SK-N-SH (cell line): ENCODE measurements at regions not wholly inside any gene's neighbourhood (a gene's known extent, or its start where the extent isn't known, plus 50 kb on each side); places are given as distances from the start of the nearest gene placed in this dataset.
"Not testable (repeated sequence)": the region's sequence is repeated elsewhere in the genome, so short reads cannot be mapped to it uniquely, and the experiment has no call there.

ENCODE experiments used
- CTCF ChIA-PET: fragments of 300-600, 350-600 bp; formaldehyde crosslinking; extraction: SDS; loops from one replicate; lab custom pipeline; 2021; lab: Yijun Ruan, JAX
- POLR2A ChIA-PET: fragments of 350-600 bp; sonication (Branson Sonifier 250); formaldehyde crosslinking; extraction: SDS; loops from one replicate; lab custom pipeline; 2020; ENCODE audit warnings: antibody characterized with exemption, inconsistent platforms; lab: Yijun Ruan, JAX
- DNase-seq: peaks from one replicate; pipeline ENCODE4 v3.0.0; 2012
- H2AFZ ChIP-seq: fragments of 200-600 bp; sonication (generic); 2 replicates; pipeline ENCODE4 v1.8.1; 2016; ENCODE audit warnings: antibody characterized with exemption, mild to moderate bottlenecking, low read depth
- H3F3A ChIP-seq: fragments of 200-600 bp; sonication (generic); replicated peaks from 2 replicates; pipeline ENCODE3; 2016; ENCODE audit warnings: antibody characterized with exemption, mild to moderate bottlenecking; ENCODE audit not compliant: insufficient read depth
- H3K27ac ChIP-seq, 2 experiments: fragments of 200-500 bp in 1 of 2; fragments of 200-600 bp in 1 of 2; sonication (Bioruptor generic) in 1 of 2; sonication (generic), shearing (Covaris generic) in 1 of 2; 2 replicates each; pipeline versions ENCODE4 v1.5.1 to v1.6.1; 2014 to 2016; ENCODE audit warnings: low read depth in 2 of 2, inconsistent platforms in 1 of 2, low read length in 1 of 2, mild to moderate bottlenecking in 1 of 2, mixed read lengths in 1 of 2
- H3K27me3 ChIP-seq: fragments of 200-600 bp; sonication (generic), shearing (Covaris generic); 2 replicates; pipeline ENCODE4 v1.6.1; 2016; ENCODE audit warnings: mixed run types; ENCODE audit not compliant: insufficient read depth
- H3K36me3 ChIP-seq, 2 experiments: fragments of 200-500 bp in 1 of 2; fragments of 200-600 bp in 1 of 2; sonication (Bioruptor generic) in 1 of 2; sonication (generic) in 1 of 2; replicated peaks in 1 of 2; 2 replicates each; pipeline versions ENCODE3 to v1.5.1; 2014 to 2016; ENCODE audit warnings: low read length in 1 of 2, mild to moderate bottlenecking in 1 of 2; ENCODE audit not compliant: insufficient read depth in 2 of 2, control insufficient read depth in 1 of 2
- H3K4me1 ChIP-seq, 2 experiments: fragments of 200-500 bp in 1 of 2; fragments of 200-600 bp in 1 of 2; sonication (Bioruptor generic) in 1 of 2; sonication (generic), shearing (Covaris generic) in 1 of 2; 2 replicates each; pipeline versions ENCODE4 v1.5.1 to v1.6.1; 2014 to 2016; ENCODE audit warnings: low read depth in 1 of 2, low read length in 1 of 2, mixed run types in 1 of 2; ENCODE audit not compliant: insufficient read depth in 2 of 2, control insufficient read depth in 1 of 2
- H3K4me2 ChIP-seq: fragments of 200-600 bp; sonication (generic), shearing (Covaris generic); 2 replicates; pipeline ENCODE4 v1.6.1; 2017; ENCODE audit warnings: mixed run types
- H3K4me3 ChIP-seq, 2 experiments: fragments of 200-500 bp in 1 of 2; fragments of 200-600 bp in 1 of 2; sonication (Bioruptor generic) in 1 of 2; sonication (generic), shearing (Covaris generic) in 1 of 2; 2 replicates each; pipeline versions ENCODE4 v1.5.1 to v1.8.1; 2014 to 2016; ENCODE audit warnings: low read depth in 2 of 2, inconsistent platforms in 1 of 2, low read length in 1 of 2, mild to moderate bottlenecking in 1 of 2, mixed read lengths in 1 of 2, moderate library complexity in 1 of 2
- H3K79me2 ChIP-seq: fragments of 200-600 bp; sonication (generic); 2 replicates; pipeline ENCODE4 v1.8.1; 2017; ENCODE audit warnings: mild to moderate bottlenecking; ENCODE audit not compliant: insufficient read depth
- H3K9ac ChIP-seq: fragments of 200-600 bp; sonication (generic); 2 replicates; pipeline ENCODE4 v1.6.1; 2017; ENCODE audit warnings: mixed run types
- H3K9me2 ChIP-seq: fragments of 200-600 bp; sonication (generic); 2 replicates; pipeline ENCODE4 v1.6.1; 2017; ENCODE audit warnings: mixed run types
- H3K9me3 ChIP-seq: fragments of 200-600 bp; sonication (generic); 2 replicates; pipeline ENCODE4 v1.6.1; 2017; ENCODE audit warnings: mixed run types, mild to moderate bottlenecking, moderate library complexity
- H4K20me1 ChIP-seq: fragments of 200-600 bp; sonication (generic); 2 replicates; pipeline ENCODE4 v1.6.1; 2017; ENCODE audit warnings: mild to moderate bottlenecking, mixed run types; ENCODE audit not compliant: insufficient read depth
- FOXM1 ChIP-seq: IDR thresholded peaks from 2 replicates; pipeline ENCODE4 v1.4.0; 2012; ENCODE audit warnings: low read depth, mild to moderate bottlenecking
- GATA2 ChIP-seq: sonication (generic); formaldehyde crosslinking; IDR thresholded peaks from 2 replicates; pipeline ENCODE4 v1.5.0; 2020; ENCODE audit warnings: mild to moderate bottlenecking, missing genetic modification reagents
- USF1 ChIP-seq: IDR thresholded peaks from 2 replicates; pipeline ENCODE4 v1.4.0; 2012; ENCODE audit warnings: low read depth, borderline replicate concordance
- WGBS: methylation state at CpG from one replicate; pipeline ENCODE4 v1.1.6; 2017; ENCODE audit warnings: low lambda C conversion rate; 5-methylcytosine and 5-hydroxymethylcytosine counted together

GRCh38 chr14:105694961-105695360 lies 168.6 kb downstream of the TMEM121 start:
- no peaks in the 10 kb centered on the region for H3K27me3 ChIP-seq
- H3K79me2 ChIP-seq: no peaks in the 10 kb centered on the region
- H3K9ac ChIP-seq: no peak overlapping the region
- H3K36me3 ChIP-seq: no peaks in the 10 kb centered on the region
- POLR2A ChIA-PET: no interaction called here
- no peak overlapping the region for H3K4me2 ChIP-seq
- H4K20me1 ChIP-seq: no peaks in the 10 kb centered on the region
- H3F3A ChIP-seq: peaks cover 13% of the 10 kb centered on the region
- TF ChIP-seq USF1 (no peak), GATA2 (CRISPR knock-in tag) (no peak), FOXM1 (no peak)
- H3K27ac ChIP-seq: no peak overlapping the region
- H2AFZ ChIP-seq: no peak overlapping the region
- CTCF ChIA-PET: no interaction called here
- H3K4me3 ChIP-seq: no peak overlapping the region
- DNase-seq: no peak
- WGBS: 60% methylated on average over 2 of the region's 2 CpGs
- no peaks in the 10 kb centered on the region for H3K4me1 ChIP-seq
- no peaks in the 10 kb centered on the region for H3K9me3 ChIP-seq
- H3K9me2 ChIP-seq: no peaks in the 10 kb centered on the region

GRCh38 chr14:105696388-105696787 lies 170.0 kb downstream of the TMEM121 start:
- no CpG with 5 or more reads among the region's 11 CpGs for WGBS
- H3K27ac ChIP-seq, H3K36me3 ChIP-seq, CTCF ChIA-PET, H3K9me2 ChIP-seq, H3K4me1 ChIP-seq, H4K20me1 ChIP-seq, H3K79me2 ChIP-seq, H3K4me2 ChIP-seq, POLR2A ChIA-PET, H2AFZ ChIP-seq, H3K27me3 ChIP-seq, H3K9me3 ChIP-seq, DNase-seq, H3K4me3 ChIP-seq, H3K9ac ChIP-seq: not testable (repeated sequence)
- H3F3A ChIP-seq: peaks cover 13% of the 10 kb centered on the region

GRCh38 chr14:105697414-105697813 lies 171.0 kb downstream of the TMEM121 start:
- POLR2A ChIA-PET, DNase-seq: not testable (repeated sequence)

GRCh38 chr14:105697955-105698354 lies 171.6 kb downstream of the TMEM121 start:
- CTCF ChIA-PET, H3K4me2 ChIP-seq, H3K27ac ChIP-seq, POLR2A ChIA-PET, DNase-seq, H3K9ac ChIP-seq, H3K27me3 ChIP-seq, H2AFZ ChIP-seq, H3K79me2 ChIP-seq, H3K36me3 ChIP-seq, H3K4me1 ChIP-seq, H4K20me1 ChIP-seq, H3K4me3 ChIP-seq, H3K9me2 ChIP-seq, H3K9me3 ChIP-seq: not testable (repeated sequence)
- 74% methylated on average over 5 of the region's 5 CpGs for WGBS
- H3F3A ChIP-seq: peaks cover 13% of the 10 kb centered on the region

More at GRCh38 chr14:105697414-105697813, 171.0 kb downstream of the TMEM121 start:
- H3K27me3 ChIP-seq, CTCF ChIA-PET, H3K79me2 ChIP-seq, H3K9ac ChIP-seq, H3K4me3 ChIP-seq, H3K9me2 ChIP-seq, H4K20me1 ChIP-seq, H3K27ac ChIP-seq, H3K4me1 ChIP-seq, H3K36me3 ChIP-seq, H2AFZ ChIP-seq, H3K9me3 ChIP-seq, H3K4me2 ChIP-seq: not testable (repeated sequence)
- H3F3A ChIP-seq: peaks cover 13% of the 10 kb centered on the region
- WGBS: 73% methylated on average over 7 of the region's 22 CpGs

GRCh38 chr14:105698940-105699556 lies 172.7 kb downstream of the TMEM121 start:
- H3K36me3 ChIP-seq, POLR2A ChIA-PET, H3K27me3 ChIP-seq, H3K4me1 ChIP-seq, H3K9ac ChIP-seq, H3K9me3 ChIP-seq, H2AFZ ChIP-seq, H3K9me2 ChIP-seq, H3K4me2 ChIP-seq, H3K27ac ChIP-seq, H4K20me1 ChIP-seq, H3F3A ChIP-seq, H3K4me3 ChIP-seq, CTCF ChIA-PET, DNase-seq, H3K79me2 ChIP-seq: not testable (repeated sequence)
- WGBS: 57% methylated on average over 9 of the region's 27 CpGs

- POLR2A ChIA-PET, H3K4me2 ChIP-seq, H3K4me1 ChIP-seq, H4K20me1 ChIP-seq, H3K27me3 ChIP-seq, CTCF ChIA-PET, H3K9me3 ChIP-seq, H3K4me3 ChIP-seq, H3K9me2 ChIP-seq, H2AFZ ChIP-seq, H3K27ac ChIP-seq, H3F3A ChIP-seq, DNase-seq, H3K36me3 ChIP-seq, H3K79me2 ChIP-seq, H3K9ac ChIP-seq: not testable (repeated sequence)
- WGBS: 36% methylated on average over 7 of the region's 9 CpGs
Measured at GRCh38 chr14:105699706-105700105, 173.3 kb downstream of the TMEM121 start.
